ENCODE measurements at regions not wholly inside any gene's neighbourhood (a gene's known extent, or its start where the extent isn't known, plus 50 kb on each side); places are given as distances from the start of the nearest gene placed in this dataset.

GRCh38 chr1:79100385-79100784 is 93.9 kb upstream of the ADGRL4 start:
- DNase-seq, result no peak

GRCh38 chr1:79090985-79091384 is 84.5 kb upstream of the ADGRL4 start:
- no peak for DNase-seq

DNA sequence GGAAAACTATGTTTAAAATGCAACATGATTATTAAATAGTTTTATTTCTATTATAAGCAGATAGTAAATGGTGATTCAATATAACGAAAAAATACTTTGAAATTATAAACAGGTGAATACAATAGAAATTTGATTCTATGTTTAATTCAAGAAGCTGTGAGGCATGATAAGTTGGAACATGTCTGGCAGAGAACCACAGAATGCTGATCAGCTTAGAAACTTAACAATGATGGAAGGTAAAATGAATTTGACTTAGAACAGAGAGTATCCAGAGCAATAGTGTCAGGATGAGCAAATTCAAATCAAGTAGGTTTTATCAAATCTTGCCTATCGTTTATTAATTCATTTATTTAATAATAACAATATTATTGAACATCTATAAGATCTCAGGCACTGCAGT is 83.4 kb upstream of the ADGRL4 start:
- DNase-seq, result no peak

GRCh38 chr1:79082233-79082632 is 75.7 kb upstream of the ADGRL4 start:
- DNase-seq, result no peak

DNA sequence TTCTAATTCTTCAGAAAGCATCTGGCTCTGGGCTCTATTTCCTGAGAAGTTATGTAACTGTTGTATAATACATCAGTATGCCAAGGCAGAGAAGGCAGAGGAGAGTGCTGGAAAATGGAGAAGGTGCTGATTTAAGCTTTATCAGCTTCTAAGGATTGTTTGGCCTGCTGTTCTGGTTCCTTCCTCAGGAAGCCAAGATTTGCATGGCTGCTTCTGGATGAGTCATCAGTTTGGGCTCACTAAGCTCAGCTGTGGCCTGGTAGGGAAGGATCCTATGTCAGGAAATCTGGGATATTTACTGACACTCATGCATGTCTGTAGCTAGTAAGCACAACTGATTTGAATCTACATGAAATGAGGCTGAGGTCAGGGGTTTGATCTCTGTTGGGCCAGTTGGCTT is 73.2 kb upstream of the ADGRL4 start:
- DNase-seq, result peak; percentile 86

DNA sequence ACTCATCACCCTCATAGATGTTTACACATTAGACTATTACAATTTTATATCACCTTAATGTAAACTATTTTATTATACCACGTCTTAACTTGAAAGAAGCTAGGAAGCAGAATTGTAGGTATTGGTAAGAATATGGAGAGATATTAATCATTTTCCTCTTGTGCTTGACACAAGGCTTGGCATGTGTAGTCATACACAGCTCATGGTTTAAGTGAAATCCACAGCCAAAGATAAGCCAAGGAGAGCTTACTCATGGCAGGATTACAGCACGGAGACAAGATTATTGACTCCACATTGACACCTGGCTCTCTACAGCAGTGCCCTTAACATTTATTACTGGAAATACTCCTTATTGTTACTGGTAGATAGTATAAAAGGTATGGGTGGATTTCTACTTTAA is 68.4 kb upstream of the ADGRL4 start:
- no peak for DNase-seq

GRCh38 chr1:79069828-79070227 is 63.3 kb upstream of the ADGRL4 start:
- DNase-seq, result no peak

DNA sequence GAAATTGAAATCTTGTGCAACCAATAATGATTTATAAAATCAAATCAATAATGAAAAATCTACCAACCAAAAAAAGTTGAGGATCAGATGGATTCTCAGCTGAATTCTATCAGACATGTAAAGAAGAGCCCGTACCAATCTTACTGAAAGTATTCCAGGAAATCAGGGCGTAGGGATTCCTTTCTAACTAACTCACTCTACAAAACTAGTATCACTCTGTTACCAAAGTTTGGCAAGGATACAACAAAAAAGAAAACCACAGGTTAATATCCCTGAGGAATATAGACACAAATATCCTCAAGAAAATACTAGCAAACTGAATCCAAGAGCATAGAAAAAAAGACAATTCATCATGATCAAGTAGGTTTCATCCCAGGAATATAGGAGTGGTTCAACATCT is 52.8 kb upstream of the ADGRL4 start:
- no peak for DNase-seq

All from NCI-H510A treated with DMSO at 0.1 percent for 48 hours (cell line).